ENCODE measurements at regions not wholly inside any gene's neighbourhood (a gene's known extent, or its start where the extent isn't known, plus 50 kb on each side); places are given as distances from the start of the nearest gene placed in this dataset.
A peak's percentile ranks its signal among the peaks of the same experiment; 100 is the strongest.

- TF ChIP-seq POLR2AphosphoS5 (IDR thresholded peaks at IDR 0.05) = no peak
- TF ChIP-seq, protein P1, sequence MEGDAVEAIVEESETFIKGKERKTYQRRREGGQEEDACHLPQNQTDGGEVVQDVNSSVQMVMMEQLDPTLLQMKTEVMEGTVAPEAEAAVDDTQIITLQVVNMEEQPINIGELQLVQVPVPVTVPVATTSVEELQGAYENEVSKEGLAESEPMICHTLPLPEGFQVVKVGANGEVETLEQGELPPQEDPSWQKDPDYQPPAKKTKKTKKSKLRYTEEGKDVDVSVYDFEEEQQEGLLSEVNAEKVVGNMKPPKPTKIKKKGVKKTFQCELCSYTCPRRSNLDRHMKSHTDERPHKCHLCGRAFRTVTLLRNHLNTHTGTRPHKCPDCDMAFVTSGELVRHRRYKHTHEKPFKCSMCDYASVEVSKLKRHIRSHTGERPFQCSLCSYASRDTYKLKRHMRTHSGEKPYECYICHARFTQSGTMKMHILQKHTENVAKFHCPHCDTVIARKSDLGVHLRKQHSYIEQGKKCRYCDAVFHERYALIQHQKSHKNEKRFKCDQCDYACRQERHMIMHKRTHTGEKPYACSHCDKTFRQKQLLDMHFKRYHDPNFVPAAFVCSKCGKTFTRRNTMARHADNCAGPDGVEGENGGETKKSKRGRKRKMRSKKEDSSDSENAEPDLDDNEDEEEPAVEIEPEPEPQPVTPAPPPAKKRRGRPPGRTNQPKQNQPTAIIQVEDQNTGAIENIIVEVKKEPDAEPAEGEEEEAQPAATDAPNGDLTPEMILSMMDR (IDR thresholded peaks at IDR 0.05) = no peak
- no peak for TF ChIP-seq EP300 (IDR thresholded peaks at IDR 0.05)
- no peak for TF ChIP-seq POLR2A (IDR thresholded peaks at IDR 0.05; ENCODE audit: low read depth)
- Histone ChIP-seq H3K27me3 (no peaks in the 10 kb centered on the region), H3K4me1 (no peaks in the 10 kb centered on the region), H3K27ac (replicated peaks in 1 of 4) (no peak overlapping the region), H3K4me3 (no peak overlapping the region), H3K36me3 (no peaks in the 10 kb centered on the region), H3K9me3 (no peaks in the 10 kb centered on the region)
- WGBS = 85% methylated on average over 2 of the region's 2 CpGs
- no peak for DNase-seq (ENCODE audit: extremely low spot score)
- intact Hi-C loops (cut with DNase I) = no loop called here
Observed at GRCh38 chr3:5404718-5405117, 217.2 kb downstream of the EDEM1 start.

GRCh38 chr3:5411786-5412185, 224.3 kb downstream of the EDEM1 start:
- Histone ChIP-seq H3K27me3 (no peaks in the 10 kb centered on the region), H3K27ac (replicated peaks in 1 of 4) (no peak overlapping the region), H3K4me3 (no peak overlapping the region), H3K9me3 (peaks cover 0 to 12% (median 5%) of the 10 kb centered on the region in 4 donors), H3K36me3 (no peaks in the 10 kb centered on the region), H3K4me1 (no peaks in the 10 kb centered on the region)
- no peak for TF ChIP-seq EP300 (IDR thresholded peaks at IDR 0.05)
- TF ChIP-seq, protein P1 (IDR thresholded peaks at IDR 0.05) = no peak
- TF ChIP-seq POLR2A (IDR thresholded peaks at IDR 0.05; ENCODE audit: low read depth) = no peak
- TF ChIP-seq POLR2AphosphoS5 (IDR thresholded peaks at IDR 0.05) = no peak
- 89% methylated on average over 2 of the region's 2 CpGs for WGBS
- intact Hi-C loops (cut with DNase I) = no loop called here
- DNase-seq (ENCODE audit: extremely low spot score) = peak; percentile 57

GRCh38 chr3:5423076-5423475, 235.6 kb downstream of the EDEM1 start:
- WGBS = 24% methylated on average over 4 of the region's 4 CpGs
- TF ChIP-seq EP300 (IDR thresholded peaks at IDR 0.05) (no peak), POLR2AphosphoS5 (IDR thresholded peaks at IDR 0.05) (no peak), POLR2A (IDR thresholded peaks at IDR 0.05; ENCODE audit: low read depth) (no peak)
- TF ChIP-seq, protein P1 (IDR thresholded peaks at IDR 0.05) = no peak
- H3K36me3 ChIP-seq = no peaks in the 10 kb centered on the region
- no peak overlapping the region for H3K4me3 ChIP-seq
- intact Hi-C loops (cut with DNase I) = no loop called here
- H3K4me1 ChIP-seq = peaks cover 0 to 4% (median 2%) of the 10 kb centered on the region in 4 donors
- H3K9me3 ChIP-seq = no peaks in the 10 kb centered on the region
- H3K27me3 ChIP-seq = peaks cover 0 to 2% (median 0%) of the 10 kb centered on the region in 4 donors
- no peak overlapping the region for H3K27ac ChIP-seq (replicated peaks in 1 of 4)
- peak; percentile 77 for DNase-seq (ENCODE audit: extremely low spot score)

- no peak for DNase-seq (ENCODE audit: extremely low spot score)
- peaks cover 0 to 4% (median 2%) of the 10 kb centered on the region in 4 donors for H3K4me1 ChIP-seq
- H3K4me3 ChIP-seq = no peak overlapping the region
- intact Hi-C loops (cut with DNase I) = no loop called here
- H3K36me3 ChIP-seq = no peaks in the 10 kb centered on the region
- no peaks in the 10 kb centered on the region for H3K9me3 ChIP-seq
- TF ChIP-seq, protein P1 (IDR thresholded peaks at IDR 0.05) = no peak
- TF ChIP-seq POLR2A (IDR thresholded peaks at IDR 0.05; ENCODE audit: low read depth) = no peak
- TF ChIP-seq EP300 (IDR thresholded peaks at IDR 0.05) = no peak
- no peak for TF ChIP-seq POLR2AphosphoS5 (IDR thresholded peaks at IDR 0.05)
- H3K27ac ChIP-seq (replicated peaks in 1 of 4) = no peak overlapping the region
- 48% methylated on average over 2 of the region's 2 CpGs for WGBS
- H3K27me3 ChIP-seq = peaks cover 0 to 4% (median 0%) of the 10 kb centered on the region in 4 donors
Observed at GRCh38 chr3:5423523-5423922, 236.0 kb downstream of the EDEM1 start.

DNA sequence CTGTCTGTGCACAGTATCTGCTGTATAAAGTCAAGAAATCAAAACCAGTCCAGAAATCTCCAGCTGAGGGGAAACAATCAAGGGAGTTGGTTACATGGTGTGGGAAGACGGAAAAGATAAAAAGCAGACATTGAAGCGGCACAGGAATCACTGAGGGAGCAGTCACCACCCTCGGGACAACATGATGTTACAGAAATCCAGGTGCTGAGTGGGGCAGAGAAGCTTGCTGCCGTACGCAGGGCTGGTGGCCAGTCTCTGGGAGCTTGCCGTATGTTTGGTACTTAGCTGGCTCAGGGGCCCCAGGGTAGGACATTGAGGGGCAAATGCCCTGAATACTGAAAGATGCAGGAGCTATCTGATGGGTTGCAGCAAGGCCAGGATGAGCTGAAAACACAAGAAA, 237.9 kb downstream of the EDEM1 start:
- no peak overlapping the region for H3K4me3 ChIP-seq
- no peak overlapping the region for H3K27ac ChIP-seq (replicated peaks in 1 of 4)
- H3K9me3 ChIP-seq = no peaks in the 10 kb centered on the region
- H3K36me3 ChIP-seq = no peaks in the 10 kb centered on the region
- peak; percentile 82 for DNase-seq (ENCODE audit: extremely low spot score)
- intact Hi-C loops (cut with DNase I) = no loop called here
- TF ChIP-seq POLR2A (IDR thresholded peaks at IDR 0.05; ENCODE audit: low read depth) (no peak), POLR2AphosphoS5 (IDR thresholded peaks at IDR 0.05) (no peak), EP300 (IDR thresholded peaks at IDR 0.05) (no peak)
- TF ChIP-seq, protein P1 (IDR thresholded peaks at IDR 0.05) = no peak
- peaks cover 0 to 4% (median 0%) of the 10 kb centered on the region in 4 donors for H3K27me3 ChIP-seq
- peaks cover 0 to 4% (median 2%) of the 10 kb centered on the region in 4 donors for H3K4me1 ChIP-seq
- WGBS = 93% methylated on average over 6 of the region's 6 CpGs
